ENCODE measurements at regions not wholly inside any gene's neighbourhood (a gene's known extent, or its start where the extent isn't known, plus 50 kb on each side); places are given as distances from the start of the nearest gene placed in this dataset.
"Not testable (repeated sequence)": the region's sequence is repeated elsewhere in the genome, so short reads cannot be mapped to it uniquely, and the experiment has no call there.

GRCh38 chr6:155542036-155542435 lies 86.4 kb upstream of the NOX3 start:
- intact Hi-C loops (cut with DNase I) = no loop called here
- TF ChIP-seq CTCF (IDR thresholded peaks at IDR 0.05) = no peak
- H3K27ac ChIP-seq = no peak overlapping the region

GRCh38 chr6:155538708-155539390 lies 83.2 kb upstream of the NOX3 start:
- Histone ChIP-seq H3K4me1 (no peaks in the 10 kb centered on the region), H3K9me3 (peaks cover 0 to 1% of the 10 kb centered on the region in 2 donors), H3K27me3 (no peaks in the 10 kb centered on the region), H3K4me3 (no peak overlapping the region), H3K27ac (no peak overlapping the region), H3K36me3 (no peaks in the 10 kb centered on the region)
- DNase-seq (ENCODE audit: low spot score in 2 of 2) = no peak
- TF ChIP-seq CTCF (IDR thresholded peaks at IDR 0.05) = no peak
- intact Hi-C loops (cut with DNase I) = no loop called here

More at GRCh38 chr6:155542036-155542435, 86.4 kb upstream of the NOX3 start:
- Histone ChIP-seq H3K27me3 (no peaks in the 10 kb centered on the region), H3K4me1 (no peaks in the 10 kb centered on the region), H3K9me3 (no peaks in the 10 kb centered on the region), H3K4me3 (no peak overlapping the region), H3K36me3 (no peaks in the 10 kb centered on the region)
- no peak for DNase-seq (ENCODE audit: low spot score in 2 of 2)

- intact Hi-C loops (cut with DNase I) = loop anchor here (5.0 kb wide), 1 partner anchor 357 kb away; no protein-coding TSS in a partner anchor
- DNase-seq (ENCODE audit: low spot score in 2 of 2) = no peak
- no peak for TF ChIP-seq CTCF (IDR thresholded peaks at IDR 0.05)
- Histone ChIP-seq H3K36me3 (no peaks in the 10 kb centered on the region), H3K9me3 (peaks cover 0 to 4% of the 10 kb centered on the region in 2 donors), H3K4me3 (no peak overlapping the region), H3K27ac (no peak overlapping the region), H3K4me1 (peaks cover 0 to 3% of the 10 kb centered on the region in 2 donors), H3K27me3 (no peaks in the 10 kb centered on the region)
Observed at GRCh38 chr6:155534678-155535077, 79.0 kb upstream of the NOX3 start.

- peak overlapping the region in 1 of 2 donors; percentile 68 for H3K27ac ChIP-seq
- intact Hi-C loops (cut with DNase I) = loop anchor here (1.0 to 5.0 kb wide), 2 partner anchors 203 to 353 kb away; no protein-coding TSS in a partner anchor
- H3K9me3 ChIP-seq = peaks cover 0 to 4% of the 10 kb centered on the region in 2 donors
- H3K4me3 ChIP-seq = no peak overlapping the region
- H3K36me3 ChIP-seq = no peaks in the 10 kb centered on the region
- H3K4me1 ChIP-seq = peaks cover 0 to 15% of the 10 kb centered on the region in 2 donors
- DNase-seq (ENCODE audit: low spot score in 2 of 2) = no peak
- TF ChIP-seq CTCF (IDR thresholded peaks at IDR 0.05) = peak; percentile 59 to 81 (median 70)
- H3K27me3 ChIP-seq = no peaks in the 10 kb centered on the region
Observed at GRCh38 chr6:155530219-155530834, 74.7 kb upstream of the NOX3 start.

GRCh38 chr6:155529814-155530213 lies 74.2 kb upstream of the NOX3 start:
- intact Hi-C loops (cut with DNase I) = loop anchor here (1.0 to 5.0 kb wide), 4 partner anchors 37 to 353 kb away; no protein-coding TSS in a partner anchor
- DNase-seq (ENCODE audit: low spot score in 2 of 2); H3K9me3 ChIP-seq; H3K27me3 ChIP-seq; H3K36me3 ChIP-seq; H3K4me3 ChIP-seq: not testable (repeated sequence)
- H3K27ac ChIP-seq = peak overlapping the region; percentile 68 to 86
- peaks cover 0 to 15% of the 10 kb centered on the region in 2 donors for H3K4me1 ChIP-seq

- Histone ChIP-seq H3K27ac (peak overlapping the region; percentile 68 to 86), H3K9me3 (peaks cover 0 to 4% of the 10 kb centered on the region in 2 donors), H3K27me3 (no peaks in the 10 kb centered on the region), H3K36me3 (no peaks in the 10 kb centered on the region), H3K4me3 (no peak overlapping the region), H3K4me1 (peaks cover 0 to 15% of the 10 kb centered on the region in 2 donors)
- TF ChIP-seq CTCF (IDR thresholded peaks at IDR 0.05) = no peak
- peak in 1 of 2 donors; percentile 82 for DNase-seq (ENCODE audit: low spot score in 2 of 2)
- intact Hi-C loops (cut with DNase I) = loop anchor here (1.0 to 2.0 kb wide), 2 partner anchors 36 to 110 kb away; no protein-coding TSS in a partner anchor
Observed at GRCh38 chr6:155528982-155529453, 73.4 kb upstream of the NOX3 start.

All from ascending aorta (tissue), 2 donors.